Immature natural killer cell (primary cell): ENCODE measurements at regions not wholly inside any gene's neighbourhood (a gene's known extent, or its start where the extent isn't known, plus 50 kb on each side); places are given as distances from the start of the nearest gene placed in this dataset.
"Not testable (repeated sequence)": the region's sequence is repeated elsewhere in the genome, so short reads cannot be mapped to it uniquely, and the experiment has no call there.

ENCODE experiments used
- DNase-seq, 3 donors: peaks; one replicate each; pipeline ENCODE4 v3.0.0; 2022; ENCODE audit warnings: mixed read lengths in 1 of 3
- H3K27ac Mint-ChIP-seq, 6 donors: one replicate each; pipeline ENCODE4 v1.8.0; 2020; ENCODE audit warnings: mixed read lengths in 6 of 6, mild to moderate bottlenecking in 5 of 6, inconsistent platforms in 4 of 6, moderate library complexity in 3 of 6
- H3K27me3 Mint-ChIP-seq, 3 donors: one replicate each; pipeline ENCODE4 v1.8.0; 2020 to 2021; ENCODE audit warnings: low read depth in 3 of 3, mild to moderate bottlenecking in 3 of 3, mixed read lengths in 3 of 3, moderate library complexity in 3 of 3, inconsistent platforms in 1 of 3
- H3K36me3 Mint-ChIP-seq, 3 donors: one replicate each; pipeline ENCODE4 v1.8.0; 2020; ENCODE audit warnings: mixed read lengths in 3 of 3, inconsistent platforms in 2 of 3, mild to moderate bottlenecking in 2 of 3
- H3K4me1 Mint-ChIP-seq, 2 donors: one replicate each; pipeline ENCODE4 v1.8.0; 2020; ENCODE audit warnings: inconsistent platforms in 2 of 2, mild to moderate bottlenecking in 2 of 2, mixed read lengths in 2 of 2, moderate library complexity in 1 of 2
- H3K4me3 Mint-ChIP-seq, 5 donors: one replicate each; pipeline ENCODE4 v1.8.0; 2020; ENCODE audit warnings: mild to moderate bottlenecking in 5 of 5, mixed read lengths in 5 of 5, inconsistent platforms in 3 of 5, moderate library complexity in 3 of 5
- H3K9me3 Mint-ChIP-seq, 6 donors: one replicate each; pipeline ENCODE4 v1.8.0; 2020; ENCODE audit warnings: mild to moderate bottlenecking in 6 of 6, mixed read lengths in 6 of 6, inconsistent platforms in 4 of 6, moderate library complexity in 3 of 6

DNA sequence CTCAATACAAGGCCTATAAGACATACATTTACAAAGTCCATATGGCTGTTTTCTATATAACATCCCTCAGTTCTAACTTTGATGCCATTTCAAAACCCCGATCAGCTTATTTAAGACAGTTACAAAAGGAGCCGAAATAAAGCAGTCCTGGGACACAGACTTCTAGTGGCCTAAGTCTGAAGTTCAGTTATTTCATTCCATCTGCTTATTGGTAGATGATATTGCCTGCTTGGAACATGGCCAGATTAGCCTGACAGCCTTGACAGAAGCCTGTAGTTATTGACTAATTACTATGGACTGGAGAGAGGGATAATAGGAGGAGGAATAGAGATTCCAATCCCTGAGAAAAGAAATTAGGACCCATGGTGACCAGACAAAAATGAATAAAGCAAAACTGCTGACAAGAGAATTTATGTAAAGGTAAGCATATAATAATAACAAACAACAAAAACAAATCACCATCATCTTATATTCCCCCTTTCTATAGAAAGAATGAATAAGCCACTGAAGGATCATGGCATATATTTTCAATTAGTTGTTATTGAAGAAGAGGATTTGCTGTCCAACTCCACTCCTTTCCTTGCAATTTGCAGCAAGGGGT lies 206.3 kb upstream of the TOM1L1 start:
- DNase-seq = no peak
- H3K27me3 Mint-ChIP-seq = no peaks in the 10 kb centered on the region
- H3K4me3 Mint-ChIP-seq = no peak overlapping the region
- H3K9me3 Mint-ChIP-seq = peaks cover 2 to 12% (median 5%) of the 10 kb centered on the region in 6 donors
- no peaks in the 10 kb centered on the region for H3K36me3 Mint-ChIP-seq
- no peaks in the 10 kb centered on the region for H3K4me1 Mint-ChIP-seq
- no peak overlapping the region for H3K27ac Mint-ChIP-seq

DNA sequence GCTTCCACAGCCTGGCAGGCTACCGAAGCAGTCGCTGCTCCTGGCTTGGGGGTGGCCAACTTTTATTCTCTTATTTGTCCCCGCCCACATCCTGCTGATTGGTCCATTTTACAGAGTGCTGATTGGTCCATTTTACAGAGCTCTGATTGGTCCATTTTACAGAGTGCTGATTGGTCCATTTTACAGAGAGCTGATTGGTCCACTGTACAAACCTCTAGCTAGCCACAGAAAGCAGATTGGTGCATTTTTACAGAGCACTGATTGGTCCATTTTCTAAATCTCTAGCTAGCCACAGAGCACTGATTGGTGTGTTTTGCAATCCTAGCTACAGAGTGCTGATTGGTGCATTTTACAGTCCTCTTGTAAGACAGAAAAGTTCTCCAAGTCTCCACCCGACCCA lies 187.9 kb upstream of the TOM1L1 start:
- H3K27me3 Mint-ChIP-seq, H3K36me3 Mint-ChIP-seq, H3K4me3 Mint-ChIP-seq, H3K27ac Mint-ChIP-seq, H3K4me1 Mint-ChIP-seq, DNase-seq: not testable (repeated sequence)
- H3K9me3 Mint-ChIP-seq = peaks cover 10 to 25% (median 14%) of the 10 kb centered on the region in 6 donors

DNA sequence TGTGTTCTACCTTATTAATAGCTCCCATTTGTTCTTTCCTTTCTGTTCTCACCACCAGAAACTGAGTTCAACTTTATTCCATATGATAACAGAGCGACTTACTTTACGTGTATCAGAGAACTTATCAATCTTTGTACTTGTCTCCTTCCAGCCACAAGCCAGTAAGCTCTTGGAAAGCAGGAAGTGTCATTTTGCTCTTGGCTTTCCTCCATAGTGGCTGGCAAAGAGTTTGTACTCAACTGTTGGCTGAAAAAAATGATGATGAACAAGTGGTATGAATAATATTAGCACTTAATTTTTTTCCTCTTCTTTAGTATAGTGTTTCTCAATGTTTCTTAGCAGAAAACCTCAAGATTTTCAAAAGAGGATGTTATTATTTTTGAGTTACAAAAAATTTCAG lies 182.4 kb upstream of the TOM1L1 start:
- H3K27me3 Mint-ChIP-seq = no peaks in the 10 kb centered on the region
- no peaks in the 10 kb centered on the region for H3K4me1 Mint-ChIP-seq
- DNase-seq = no peak
- H3K9me3 Mint-ChIP-seq = peaks cover 5 to 28% (median 12%) of the 10 kb centered on the region in 6 donors
- H3K36me3 Mint-ChIP-seq = no peaks in the 10 kb centered on the region
- H3K27ac Mint-ChIP-seq = no peak overlapping the region
- no peak overlapping the region for H3K4me3 Mint-ChIP-seq

DNA sequence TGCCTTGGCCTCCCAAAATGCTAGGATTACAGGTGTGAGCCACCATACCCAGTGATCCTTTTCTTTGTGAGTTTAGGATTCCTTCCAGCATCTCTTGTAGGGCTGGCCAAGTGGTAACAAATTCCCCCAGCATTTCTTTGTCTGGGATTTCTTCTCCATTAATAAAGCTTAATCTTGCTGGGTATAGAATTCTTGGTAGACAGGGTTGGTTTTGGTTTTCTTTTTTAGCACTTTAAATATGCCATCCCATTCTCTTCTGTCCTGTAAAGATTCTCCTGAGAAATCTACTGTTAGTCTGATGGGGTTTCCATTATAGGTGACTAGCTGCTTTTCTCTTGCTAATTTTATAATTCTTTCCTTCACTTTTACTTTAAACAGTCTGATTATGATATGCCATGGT lies 173.0 kb upstream of the TOM1L1 start:
- Mint-ChIP-seq H3K4me3 (no peak overlapping the region), H3K27ac (no peak overlapping the region), H3K9me3 (peaks cover 22 to 65% (median 38%) of the 10 kb centered on the region in 6 donors), H3K36me3 (peaks cover 0 to 8% (median 0%) of the 10 kb centered on the region in 3 donors), H3K4me1 (no peaks in the 10 kb centered on the region), H3K27me3 (no peaks in the 10 kb centered on the region)
- no peak for DNase-seq

DNA sequence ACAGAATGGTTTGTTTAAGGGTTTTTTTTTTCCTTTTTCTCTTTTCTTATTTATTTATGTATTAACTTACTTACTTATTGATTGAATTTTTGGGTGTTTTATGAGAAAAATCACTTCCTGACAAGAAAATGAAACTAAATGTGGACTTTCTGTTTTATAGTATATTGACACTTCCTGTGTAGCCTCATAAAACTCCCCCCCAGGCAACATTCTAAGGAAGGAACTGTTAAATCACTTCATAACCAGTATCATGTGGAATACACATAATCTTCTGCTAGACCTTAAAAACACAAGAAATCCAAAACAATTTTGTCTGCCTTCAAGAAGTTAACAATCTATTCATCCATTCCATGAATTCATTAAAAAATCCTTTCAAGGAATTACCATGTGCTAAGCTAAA lies 164.1 kb upstream of the TOM1L1 start:
- no peak overlapping the region for H3K4me3 Mint-ChIP-seq
- no peaks in the 10 kb centered on the region for H3K4me1 Mint-ChIP-seq
- no peaks in the 10 kb centered on the region for H3K27me3 Mint-ChIP-seq
- H3K36me3 Mint-ChIP-seq = no peaks in the 10 kb centered on the region
- no peak overlapping the region for H3K27ac Mint-ChIP-seq
- no peak for DNase-seq
- peaks cover 2 to 36% (median 8%) of the 10 kb centered on the region in 6 donors for H3K9me3 Mint-ChIP-seq

DNA sequence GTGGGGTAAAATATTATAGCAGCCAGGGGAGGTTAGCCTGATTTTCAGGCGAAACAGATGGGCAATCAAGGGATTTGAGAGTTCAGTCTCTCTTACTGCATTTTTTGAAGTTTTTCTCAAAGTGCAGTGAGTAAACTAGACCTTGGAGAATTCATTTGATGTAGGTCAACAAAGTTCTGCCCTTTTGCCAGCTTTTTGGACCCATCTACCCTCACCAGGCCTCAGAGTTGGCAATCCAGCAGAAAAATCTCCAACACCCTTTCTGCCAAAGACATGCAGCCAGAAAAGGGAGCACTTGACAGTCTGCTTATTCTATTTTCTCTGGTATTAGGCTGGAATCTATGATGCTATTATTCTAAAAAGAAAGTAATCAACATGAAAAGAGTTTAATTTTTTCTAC lies 162.2 kb upstream of the TOM1L1 start:
- no peak for DNase-seq
- Mint-ChIP-seq H3K9me3 (peaks cover 1 to 41% (median 5%) of the 10 kb centered on the region in 6 donors), H3K4me3 (no peak overlapping the region), H3K4me1 (no peaks in the 10 kb centered on the region), H3K27me3 (no peaks in the 10 kb centered on the region), H3K36me3 (no peaks in the 10 kb centered on the region), H3K27ac (no peak overlapping the region)

DNA sequence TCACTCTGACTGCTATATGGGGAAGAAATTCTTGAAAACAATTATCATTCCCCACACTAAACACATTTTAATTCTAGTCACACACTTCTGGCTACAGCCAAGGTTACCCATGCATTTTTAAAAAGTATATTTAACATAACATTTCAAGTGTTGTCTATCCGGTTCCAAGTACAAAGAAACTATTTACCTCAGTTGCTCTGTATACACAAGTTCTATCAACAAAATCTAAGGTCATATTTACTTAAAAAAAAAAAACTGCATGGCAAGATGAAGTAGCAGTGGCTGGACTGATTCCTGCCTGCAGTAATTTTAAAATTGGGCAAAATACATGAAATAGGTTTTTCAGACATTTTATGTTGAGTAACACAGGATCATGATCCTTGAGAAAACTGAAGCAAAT lies 155.9 kb upstream of the TOM1L1 start:
- no peak overlapping the region for H3K4me3 Mint-ChIP-seq
- H3K4me1 Mint-ChIP-seq = no peaks in the 10 kb centered on the region
- no peaks in the 10 kb centered on the region for H3K27me3 Mint-ChIP-seq
- H3K36me3 Mint-ChIP-seq = no peaks in the 10 kb centered on the region
- no peak overlapping the region for H3K27ac Mint-ChIP-seq
- peaks cover 6 to 46% (median 18%) of the 10 kb centered on the region in 6 donors for H3K9me3 Mint-ChIP-seq
- no peak for DNase-seq

DNA sequence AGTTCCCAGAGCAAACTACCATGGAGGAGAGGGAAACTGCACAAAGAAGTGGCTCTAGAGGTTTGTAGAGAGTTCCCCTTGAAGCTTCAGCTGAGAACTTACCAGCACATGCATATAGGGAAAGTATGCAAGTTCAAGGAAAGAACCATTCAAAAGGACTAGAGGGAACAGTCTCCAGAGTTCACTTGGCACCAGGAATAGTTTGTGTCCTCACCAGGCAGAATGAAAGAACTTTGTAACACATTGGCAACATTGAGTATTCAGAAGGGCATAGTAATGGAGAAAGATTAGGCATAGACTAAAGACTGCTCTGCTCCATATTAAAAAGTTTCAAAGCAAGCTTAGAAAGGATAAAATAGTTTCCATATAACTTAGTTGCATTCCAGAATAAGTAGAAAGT lies 155.4 kb upstream of the TOM1L1 start:
- Mint-ChIP-seq H3K27me3 (no peaks in the 10 kb centered on the region), H3K36me3 (no peaks in the 10 kb centered on the region), H3K4me1 (no peaks in the 10 kb centered on the region), H3K4me3 (no peak overlapping the region), H3K27ac (no peak overlapping the region), H3K9me3 (peaks cover 6 to 46% (median 17%) of the 10 kb centered on the region in 6 donors)
- no peak for DNase-seq

DNA sequence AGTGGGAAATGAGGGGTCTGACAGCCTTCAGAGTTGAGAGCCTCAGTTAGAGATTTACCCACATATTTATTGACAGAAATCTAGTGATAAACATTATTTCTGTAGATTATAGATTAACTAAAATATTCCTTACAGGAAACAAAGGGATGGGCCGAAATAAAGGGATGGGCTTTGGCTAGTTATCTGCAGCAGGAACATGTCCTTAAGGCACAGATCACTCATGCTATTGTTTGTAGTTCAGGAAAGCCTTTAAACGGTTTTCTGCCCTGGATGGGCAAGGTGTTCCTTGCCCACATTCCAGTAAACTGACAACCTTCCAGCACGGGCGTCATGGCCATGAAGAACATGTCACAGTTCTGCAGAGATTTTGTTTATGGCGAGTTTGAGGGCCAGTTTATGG lies 154.8 kb upstream of the TOM1L1 start:
- peaks cover 11 to 50% (median 17%) of the 10 kb centered on the region in 6 donors for H3K9me3 Mint-ChIP-seq
- H3K27ac Mint-ChIP-seq = no peak overlapping the region
- H3K4me1 Mint-ChIP-seq = no peaks in the 10 kb centered on the region
- no peaks in the 10 kb centered on the region for H3K36me3 Mint-ChIP-seq
- no peaks in the 10 kb centered on the region for H3K27me3 Mint-ChIP-seq
- H3K4me3 Mint-ChIP-seq = no peak overlapping the region
- DNase-seq = no peak

DNA sequence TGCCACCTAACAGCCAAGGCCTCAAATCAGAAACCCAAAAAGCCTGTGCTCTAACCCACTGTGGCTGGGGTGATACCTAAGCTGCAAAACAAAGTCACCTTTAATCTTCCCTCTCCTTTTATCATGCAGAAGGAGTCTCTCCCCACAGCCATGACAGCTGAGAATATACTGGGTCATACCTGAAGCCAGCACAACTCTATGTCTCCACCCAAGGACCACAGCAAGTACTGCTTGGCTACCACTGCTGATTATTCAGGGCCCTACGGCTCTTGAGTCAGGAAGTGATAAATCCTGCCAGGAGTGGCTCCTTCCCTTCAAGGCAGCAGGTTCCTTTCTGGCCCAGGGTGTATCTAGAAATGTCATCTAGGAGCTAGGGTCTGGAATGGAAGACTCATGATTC lies 151.5 kb upstream of the TOM1L1 start:
- no peaks in the 10 kb centered on the region for H3K4me1 Mint-ChIP-seq

DNA sequence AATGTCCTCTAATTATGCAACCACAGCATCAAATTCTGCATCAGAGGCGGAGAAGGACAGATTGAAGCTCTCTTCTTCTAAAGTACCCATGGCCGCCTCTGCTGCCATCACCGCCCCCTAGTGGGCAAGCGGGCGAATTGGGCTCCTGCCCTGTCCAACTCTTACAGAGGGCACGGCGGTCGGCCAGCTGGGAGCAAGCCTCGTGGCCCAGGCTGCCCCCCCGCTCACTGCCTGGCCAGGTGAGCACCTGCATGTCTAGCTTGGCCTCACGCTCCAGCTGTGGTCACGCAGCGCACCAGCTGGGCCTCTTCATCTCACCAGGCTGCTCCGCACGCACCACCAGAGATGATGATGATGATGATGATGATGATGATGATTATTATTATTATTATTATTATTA lies 146.1 kb upstream of the TOM1L1 start:
- DNase-seq = no peak
- Mint-ChIP-seq H3K27me3 (no peaks in the 10 kb centered on the region), H3K4me1 (no peaks in the 10 kb centered on the region), H3K9me3 (peaks cover 0 to 19% (median 5%) of the 10 kb centered on the region in 6 donors), H3K27ac (no peak overlapping the region), H3K4me3 (no peak overlapping the region), H3K36me3 (no peaks in the 10 kb centered on the region)

More for the DNA sequence above, 151.5 kb upstream of the TOM1L1 start:
- Mint-ChIP-seq H3K9me3 (peaks cover 10 to 32% (median 11%) of the 10 kb centered on the region in 6 donors), H3K36me3 (no peaks in the 10 kb centered on the region), H3K4me3 (no peak overlapping the region), H3K27ac (no peak overlapping the region), H3K27me3 (no peaks in the 10 kb centered on the region)
- DNase-seq = no peak

DNA sequence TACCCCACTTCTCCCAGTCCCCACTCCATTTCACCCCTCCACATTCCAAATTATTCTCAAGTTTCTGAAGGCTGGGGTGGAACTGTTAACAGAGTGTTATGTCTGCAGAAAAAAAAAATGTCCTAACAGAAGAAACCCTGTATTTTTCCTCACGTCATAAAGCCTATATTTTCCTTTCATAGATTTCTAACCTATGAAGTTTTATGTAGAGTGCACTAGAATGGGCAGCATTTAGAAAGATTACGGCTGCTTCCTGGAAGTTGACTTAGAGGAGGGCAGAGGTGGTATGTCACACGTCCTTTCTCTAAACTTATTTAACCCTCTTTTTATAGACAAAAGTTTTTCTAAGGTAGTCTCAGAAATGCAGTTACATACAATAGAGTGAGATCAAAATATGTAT lies 139.8 kb upstream of the TOM1L1 start:
- Mint-ChIP-seq H3K4me3 (no peak overlapping the region), H3K4me1 (no peaks in the 10 kb centered on the region), H3K9me3 (peaks cover 0 to 7% (median 5%) of the 10 kb centered on the region in 6 donors), H3K27me3 (no peaks in the 10 kb centered on the region), H3K27ac (no peak overlapping the region), H3K36me3 (no peaks in the 10 kb centered on the region)
- DNase-seq = no peak

DNA sequence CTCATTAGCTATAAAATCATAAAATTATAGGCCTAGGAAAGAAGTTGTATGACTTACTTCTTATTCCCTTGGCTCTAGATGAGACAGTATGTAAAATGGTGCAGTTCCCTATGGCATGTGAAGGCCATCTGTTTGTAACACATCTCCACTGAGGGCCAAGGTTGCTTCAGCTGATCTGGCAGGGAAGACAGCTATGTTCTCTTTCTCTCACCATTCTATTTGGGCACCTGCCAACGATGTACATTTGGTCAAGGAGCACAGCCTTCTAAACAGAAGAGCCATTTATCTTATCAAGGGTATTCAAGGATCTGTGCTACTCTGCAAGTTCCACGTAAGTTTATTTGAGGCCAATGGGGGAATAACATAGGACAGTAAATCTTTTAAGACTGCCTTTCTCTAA lies 129.8 kb upstream of the TOM1L1 start:
- H3K27ac Mint-ChIP-seq = no peak overlapping the region
- H3K27me3 Mint-ChIP-seq = no peaks in the 10 kb centered on the region
- H3K4me3 Mint-ChIP-seq = no peak overlapping the region
- H3K9me3 Mint-ChIP-seq = peaks cover 0 to 13% (median 3%) of the 10 kb centered on the region in 6 donors
- H3K4me1 Mint-ChIP-seq = no peaks in the 10 kb centered on the region
- no peak for DNase-seq
- no peaks in the 10 kb centered on the region for H3K36me3 Mint-ChIP-seq

DNA sequence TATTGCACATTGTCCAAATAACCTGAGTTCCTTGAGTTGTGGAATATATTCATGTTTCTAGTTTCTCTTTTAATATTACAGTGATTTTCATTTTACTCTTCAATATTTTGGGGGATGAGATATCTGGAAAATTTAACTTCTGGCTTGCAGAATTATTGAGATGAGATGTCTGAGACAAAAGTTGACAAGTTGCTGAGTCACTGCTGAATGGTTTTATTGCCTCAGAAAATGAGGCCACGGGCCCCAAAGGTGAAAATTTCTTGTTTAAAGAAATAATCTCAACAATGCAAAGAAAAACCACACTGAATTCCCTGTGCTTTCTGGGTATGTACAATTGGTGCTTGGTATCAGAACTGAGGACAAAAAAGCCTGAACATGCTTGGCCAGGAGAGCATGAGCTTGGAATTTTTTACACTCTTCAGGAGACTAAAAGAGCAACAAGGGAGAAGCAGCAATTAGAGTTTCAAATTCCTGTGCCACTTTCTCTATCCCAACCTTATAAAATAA lies 129.2 kb upstream of the TOM1L1 start:
- Mint-ChIP-seq H3K9me3 (peaks cover 0 to 13% (median 3%) of the 10 kb centered on the region in 6 donors), H3K36me3 (no peaks in the 10 kb centered on the region), H3K27ac (no peak overlapping the region), H3K27me3 (no peaks in the 10 kb centered on the region), H3K4me3 (no peak overlapping the region), H3K4me1 (no peaks in the 10 kb centered on the region)
- no peak for DNase-seq

DNA sequence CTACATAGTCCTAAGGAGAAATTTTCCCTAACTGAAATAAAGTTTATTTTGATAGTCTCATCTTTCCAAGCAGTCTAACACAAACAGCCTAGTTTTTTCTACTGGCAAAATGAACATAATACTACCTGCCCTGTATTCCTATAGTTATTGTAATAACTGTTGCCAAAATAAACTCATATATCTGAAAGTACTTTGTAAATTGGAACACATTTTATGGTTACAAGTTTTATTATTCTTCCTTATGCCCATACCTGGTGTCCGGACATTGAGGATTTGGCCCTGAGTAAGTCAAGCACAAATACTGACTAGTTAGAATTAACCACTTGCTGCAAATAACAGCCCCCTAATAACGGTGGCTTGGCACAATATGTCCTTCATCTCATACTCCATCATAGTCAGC lies 120.4 kb upstream of the TOM1L1 start:
- no peak for DNase-seq
- Mint-ChIP-seq H3K27ac (no peak overlapping the region), H3K27me3 (peaks cover 0 to 2% (median 0%) of the 10 kb centered on the region in 3 donors), H3K4me1 (no peaks in the 10 kb centered on the region), H3K36me3 (no peaks in the 10 kb centered on the region), H3K4me3 (no peak overlapping the region), H3K9me3 (peaks cover 0 to 13% (median 2%) of the 10 kb centered on the region in 6 donors)
